CD14-positive monocyte (primary cell): ENCODE measurements at regions not wholly inside any gene's neighbourhood (a gene's known extent, or its start where the extent isn't known, plus 50 kb on each side); places are given as distances from the start of the nearest gene placed in this dataset.

Experiments
- DNase-seq, 3 donors: peaks; one replicate each; pipeline ENCODE4 v3.0.0-alpha.2; 2011 to 2022
- H2AFZ ChIP-seq: 2 replicates; pipeline ENCODE4 v1.6.0; 2012; ENCODE audit warnings: mild to moderate bottlenecking, low read depth, low read length, inconsistent platforms; ENCODE audit not compliant: insufficient read depth, poor library complexity, severe bottlenecking
- H3K27ac ChIP-seq, 2 donors: 1 replicate in 1 of 2; 2 replicates in 1 of 2; pipeline ENCODE4 v1.5.1; 2012 to 2013; ENCODE audit warnings: low read length in 2 of 2, control low read depth in 1 of 2, inconsistent platforms in 1 of 2, low read depth in 1 of 2, mild to moderate bottlenecking in 1 of 2
- H3K27me3 ChIP-seq, 2 donors: one replicate each; pipeline versions ENCODE4 v1.6.0 to v1.6.1; 2011 to 2013; ENCODE audit warnings: low read length in 2 of 2; ENCODE audit not compliant: control insufficient read depth in 2 of 2, insufficient read depth in 2 of 2
- H3K36me3 ChIP-seq, 2 donors: replicated peaks in 1 of 2; 1 replicate in 1 of 2; 2 replicates in 1 of 2; pipeline versions ENCODE4 v1.5.1 to v1.6.1; 2012 to 2013; ENCODE audit warnings: low read length in 2 of 2, control low read depth in 1 of 2, inconsistent platforms in 1 of 2, mild to moderate bottlenecking in 1 of 2; ENCODE audit not compliant: insufficient read depth in 2 of 2, control insufficient read depth in 1 of 2
- H3K4me1 ChIP-seq, 2 donors: 1 replicate in 1 of 2; 2 replicates in 1 of 2; pipeline versions ENCODE4 v1.5.1 to v1.6.1; 2012 to 2013; ENCODE audit warnings: low read length in 2 of 2, control low read depth in 1 of 2, inconsistent platforms in 1 of 2, mild to moderate bottlenecking in 1 of 2, moderate library complexity in 1 of 2; ENCODE audit not compliant: insufficient read depth in 2 of 2, control insufficient read depth in 1 of 2
- H3K4me2 ChIP-seq: replicated peaks from 2 replicates; pipeline ENCODE3; 2012; ENCODE audit warnings: low read length, moderate library complexity, mild to moderate bottlenecking; ENCODE audit not compliant: poor library complexity, severe bottlenecking; ENCODE audit errors: extremely low read depth
- H3K4me3 ChIP-seq, 3 experiments: fragments of 200-600 bp in 1 of 3; sonication (generic) in 1 of 3; replicated peaks in 1 of 3; 1 replicate in 2 of 3; 2 replicates in 1 of 3; pipeline ENCODE4 v1.5.1; 2011 to 2013; ENCODE audit warnings: low read length in 3 of 3, mild to moderate bottlenecking in 3 of 3, control low read depth in 2 of 3, low read depth in 2 of 3, inconsistent platforms in 1 of 3, moderate library complexity in 1 of 3
- H3K79me2 ChIP-seq: 2 replicates; pipeline ENCODE4 v1.6.0; 2012; ENCODE audit warnings: mild to moderate bottlenecking, control low read depth, inconsistent platforms, low read length, moderate library complexity; ENCODE audit not compliant: insufficient read depth
- H3K9ac ChIP-seq: 2 replicates; pipeline ENCODE4 v1.6.0; 2017; ENCODE audit warnings: low read length, mild to moderate bottlenecking; ENCODE audit not compliant: insufficient read depth, poor library complexity, severe bottlenecking
- H3K9me3 ChIP-seq, 2 donors: replicated peaks in 1 of 2; 1 replicate in 1 of 2; 2 replicates in 1 of 2; pipeline versions ENCODE4 v1.5.1 to v1.6.1; 2012 to 2013; ENCODE audit warnings: low read length in 2 of 2, control low read depth in 1 of 2; ENCODE audit not compliant: control insufficient read depth in 1 of 2, insufficient read depth in 1 of 2
- H4K20me1 ChIP-seq: 2 replicates; pipeline ENCODE4 v1.6.0; 2012; ENCODE audit warnings: mild to moderate bottlenecking, low read length, control low read depth, moderate library complexity; ENCODE audit not compliant: insufficient read depth
- H3K27ac Mint-ChIP-seq, 7 donors: one replicate each; pipeline ENCODE4 v1.8.0; 2020; ENCODE audit warnings: mild to moderate bottlenecking in 7 of 7, mixed read lengths in 7 of 7, moderate library complexity in 6 of 7, inconsistent platforms in 2 of 7
- H3K27me3 Mint-ChIP-seq, 3 donors: one replicate each; pipeline ENCODE4 v1.8.0; 2021 to 2022; ENCODE audit warnings: low read depth in 3 of 3, mild to moderate bottlenecking in 3 of 3, mixed read lengths in 3 of 3, moderate library complexity in 3 of 3, inconsistent platforms in 1 of 3
- H3K36me3 Mint-ChIP-seq, 2 donors: one replicate each; pipeline ENCODE4 v1.8.0; 2020; ENCODE audit warnings: mixed read lengths in 2 of 2, inconsistent platforms in 1 of 2, mild to moderate bottlenecking in 1 of 2
- H3K4me1 Mint-ChIP-seq: one replicate; pipeline ENCODE4 v1.8.0; 2020; ENCODE audit warnings: mild to moderate bottlenecking, mixed read lengths
- H3K4me3 Mint-ChIP-seq, 2 donors: one replicate each; pipeline ENCODE4 v1.8.0; 2020; ENCODE audit warnings: mild to moderate bottlenecking in 2 of 2, mixed read lengths in 2 of 2, moderate library complexity in 1 of 2
- H3K9me3 Mint-ChIP-seq, 7 donors: one replicate each; pipeline ENCODE4 v1.8.0; 2020 to 2022; ENCODE audit warnings: mixed read lengths in 7 of 7, mild to moderate bottlenecking in 6 of 7, moderate library complexity in 6 of 7, inconsistent platforms in 2 of 7
- CTCF ChIP-seq: fragments of 200-600 bp; IDR thresholded peaks from one replicate; pipeline ENCODE4 v1.8.0; 2022; ENCODE audit warnings: antibody characterized with exemption, mild to moderate bottlenecking
- WGBS: methylation state at CpG from one replicate; pipeline ENCODE4 v1.1.5; 2013; ENCODE audit warnings: missing lambda C conversion rate; ENCODE audit not compliant: insufficient coverage; 5-methylcytosine and 5-hydroxymethylcytosine counted together
- intact Hi-C, 2 donors: fragments of 100-400 bp; cut with micrococcal nuclease; formaldehyde crosslinking; loops; one replicate each; pipeline versions ENCODE4 v1.15.0 to v1.15.1; 2023

GRCh38 chr13:65907666-65908525 lies 1322.2 kb downstream of the PCDH9 start:
- DNase-seq: no peak
- no peak overlapping the region for H3K4me2 ChIP-seq
- intact Hi-C loops: no loop called here
- Mint-ChIP-seq H3K27ac (no peak overlapping the region), H3K27me3 (no peaks in the 10 kb centered on the region), H3K4me1 (no peaks in the 10 kb centered on the region), H3K36me3 (no peaks in the 10 kb centered on the region), H3K9me3 (peaks cover 4 to 23% (median 10%) of the 10 kb centered on the region in 7 donors), H3K4me3 (no peak overlapping the region)
- no peak overlapping the region for H3K27ac ChIP-seq
- no peaks in the 10 kb centered on the region for H3K36me3 ChIP-seq
- H2AFZ ChIP-seq: no peak overlapping the region
- H4K20me1 ChIP-seq: no peaks in the 10 kb centered on the region
- no peak overlapping the region for H3K9ac ChIP-seq
- H3K4me3 ChIP-seq: no peak overlapping the region
- H3K79me2 ChIP-seq: no peaks in the 10 kb centered on the region
- 100% methylated on average over 1 of the region's 7 CpGs for WGBS
- no peak for TF ChIP-seq CTCF
- no peaks in the 10 kb centered on the region for H3K4me1 ChIP-seq
- H3K27me3 ChIP-seq: no peaks in the 10 kb centered on the region
- peaks cover 11 to 19% of the 10 kb centered on the region in 2 donors for H3K9me3 ChIP-seq

GRCh38 chr13:65901723-65902122 lies 1328.4 kb downstream of the PCDH9 start:
- TF ChIP-seq CTCF: no peak
- H3K4me1 Mint-ChIP-seq: no peaks in the 10 kb centered on the region
- intact Hi-C loops: no loop called here

More at GRCh38 chr13:65901723-65902122, 1328.4 kb downstream of the PCDH9 start:
- Histone ChIP-seq H3K4me3 (no peak overlapping the region), H3K4me1 (no peaks in the 10 kb centered on the region), H4K20me1 (no peaks in the 10 kb centered on the region), H2AFZ (no peak overlapping the region), H3K36me3 (no peaks in the 10 kb centered on the region), H3K9ac (no peak overlapping the region), H3K27ac (no peak overlapping the region), H3K4me2 (no peak overlapping the region), H3K27me3 (no peaks in the 10 kb centered on the region), H3K9me3 (no peaks in the 10 kb centered on the region), H3K79me2 (no peaks in the 10 kb centered on the region)
- Mint-ChIP-seq H3K27ac (no peak overlapping the region), H3K9me3 (peaks cover 0 to 7% (median 0%) of the 10 kb centered on the region in 7 donors), H3K27me3 (no peaks in the 10 kb centered on the region), H3K4me3 (no peak overlapping the region), H3K36me3 (no peaks in the 10 kb centered on the region)
- no peak for DNase-seq
